HepG2 (cell line): ENCODE measurements at regions not wholly inside any gene's neighbourhood (a gene's known extent, or its start where the extent isn't known, plus 50 kb on each side); places are given as distances from the start of the nearest gene placed in this dataset.

Experiments used
- ATAC-seq: fragments of 200-7000 bp; cut with Tn5 transposase; 3 replicates; pipeline ENCODE4 v1.9.1; 2020; ENCODE audit warnings: mild to moderate bottlenecking, moderate library complexity
- BruUV-seq: library from RNA; stranded (reverse); fragments of 400-500 nt; replicated peaks from 2 replicates; lab custom pipeline; 2021; lab: Mats Ljungman, UMichigan
- CTCF ChIA-PET: fragments of 300-600 bp; formaldehyde crosslinking; extraction: SDS; loops from one replicate; lab custom pipeline; 2021; ENCODE audit warnings: low total read pairs, inconsistent platforms, low intra/inter-chr PET ratio; lab: Yijun Ruan, JAX
- POLR2A ChIA-PET: fragments of 350-600 bp; sonication (Branson Sonifier 250); formaldehyde crosslinking; loops from one replicate; lab custom pipeline; 2020; ENCODE audit warnings: antibody characterized with exemption, inconsistent platforms; lab: Yijun Ruan, JAX
- DNase-seq: peaks from one replicate; pipeline ENCODE4 v3.0.0-alpha.2; 2015; ENCODE audit warnings: low spot score
- FAIRE-seq: peaks from 3 replicates; lab custom pipeline; 2011; peaks lifted over from hg19 to GRCh38; lab: Jason Lieb, UNC
- H2AFZ ChIP-seq: one replicate; pipeline ENCODE4 v1.6.1; 2011; ENCODE audit warnings: low read length, inconsistent platforms
- H3K27ac ChIP-seq: fragments of 300-600 bp; 3 replicates; pipeline ENCODE4 v1.8.0; 2011; ENCODE audit warnings: mixed run types, mild to moderate bottlenecking, mixed read lengths, low read length, inconsistent platforms; ENCODE audit not compliant: insufficient read depth; ENCODE audit errors: extremely low read length
- H3K27me3 ChIP-seq, 2 experiments: fragments of 200-600 bp in 1 of 2; 2 replicates in 1 of 2; 3 replicates in 1 of 2; pipeline versions ENCODE4 v1.6.0 to v1.8.0; 2011; ENCODE audit warnings: low read length in 2 of 2, mild to moderate bottlenecking in 2 of 2, moderate library complexity in 2 of 2, inconsistent platforms in 1 of 2; ENCODE audit not compliant: insufficient read depth in 2 of 2, control insufficient read depth in 1 of 2
- H3K36me3 ChIP-seq, 2 experiments: fragments of 200-600 bp in 1 of 2; replicated peaks in 1 of 2; 2 replicates in 1 of 2; 3 replicates in 1 of 2; pipeline versions ENCODE4 v1.5.1 to v1.8.0; 2011; ENCODE audit warnings: low read length in 2 of 2, inconsistent platforms in 1 of 2; ENCODE audit not compliant: insufficient read depth in 2 of 2, control insufficient read depth in 1 of 2
- H3K4me1 ChIP-seq: 2 replicates; pipeline ENCODE4 v1.5.1; 2012; ENCODE audit warnings: low read length, inconsistent platforms; ENCODE audit not compliant: insufficient read depth
- H3K4me2 ChIP-seq: 2 replicates; pipeline ENCODE4 v1.6.0; 2011; ENCODE audit warnings: low read depth, low read length, inconsistent platforms
- H3K4me3 ChIP-seq, 3 experiments: fragments of 200-600 bp in 1 of 3; sonication (generic), shearing (Covaris generic) in 1 of 3; replicated peaks in 1 of 3; 2 replicates each; pipeline ENCODE4 v1.5.1; 2011 to 2016; ENCODE audit warnings: low read length in 3 of 3, inconsistent platforms in 2 of 3, low read depth in 2 of 3, mild to moderate bottlenecking in 2 of 3, control low read depth in 1 of 3, mixed read lengths in 1 of 3; ENCODE audit not compliant: insufficient read depth in 1 of 3
- H3K79me2 ChIP-seq: one replicate; pipeline ENCODE4 v1.6.1; 2011; ENCODE audit warnings: low read length, inconsistent platforms; ENCODE audit not compliant: insufficient read depth
- H3K9ac ChIP-seq: 2 replicates; pipeline ENCODE4 v1.6.0; 2011; ENCODE audit warnings: mild to moderate bottlenecking, low read depth, low read length, inconsistent platforms; ENCODE audit not compliant: insufficient read depth
- H3K9me3 ChIP-seq: 2 replicates; pipeline ENCODE4 v1.5.1; 2012; ENCODE audit warnings: mild to moderate bottlenecking, low read length
- H4K20me1 ChIP-seq: 2 replicates; pipeline ENCODE4 v1.6.0; 2011; ENCODE audit warnings: inconsistent platforms, mild to moderate bottlenecking, low read length, moderate library complexity; ENCODE audit not compliant: insufficient read depth
- HMGA1 ChIP-seq: sonication (generic); formaldehyde crosslinking; conservative IDR thresholded peaks from 2 replicates; pipeline ENCODE4 v1.4.0; 2020; ENCODE audit warnings: missing genetic modification reagents
- ISL2 ChIP-seq: sonication (generic); formaldehyde crosslinking; IDR thresholded peaks from 2 replicates; pipeline ENCODE4 v1.5.0; 2020; ENCODE audit warnings: missing genetic modification reagents
- MED13 ChIP-seq: sonication (generic); formaldehyde crosslinking; IDR thresholded peaks from 2 replicates; pipeline ENCODE4 v1.5.0; 2020; ENCODE audit warnings: missing genetic modification reagents
- NPAS2 ChIP-seq: sonication (generic); formaldehyde crosslinking; IDR thresholded peaks from 2 replicates; pipeline ENCODE4 v1.8.0; 2022; ENCODE audit warnings: mild to moderate bottlenecking, missing genetic modification reagents, borderline replicate concordance
- PAXIP1 ChIP-seq: sonication (generic); formaldehyde crosslinking; conservative IDR thresholded peaks from 2 replicates; pipeline ENCODE4 v1.4.0; 2020; ENCODE audit warnings: mild to moderate bottlenecking, missing genetic modification reagents, moderate library complexity
- PITX1 ChIP-seq: sonication (generic); formaldehyde crosslinking; IDR thresholded peaks from 2 replicates; pipeline ENCODE4 v1.5.1; 2020; ENCODE audit warnings: mild to moderate bottlenecking, missing genetic modification reagents
- SNAPC4 ChIP-seq: sonication (generic); formaldehyde crosslinking; IDR thresholded peaks from 2 replicates; pipeline ENCODE4 v1.4.0; 2020; ENCODE audit warnings: mild to moderate bottlenecking, missing genetic modification reagents
- TAF15 ChIP-seq: fragments of 200-400 bp; formaldehyde crosslinking; IDR thresholded peaks from one replicate; pipeline ENCODE4 v1.6.1; 2018; ENCODE audit warnings: mild to moderate bottlenecking, low read depth, low read length; ENCODE audit not compliant: poor library complexity, severe bottlenecking
- ZFP41 ChIP-seq: sonication (generic); formaldehyde crosslinking; IDR thresholded peaks from 2 replicates; pipeline ENCODE4 v1.4.0; 2020; ENCODE audit warnings: mild to moderate bottlenecking, missing genetic modification reagents, borderline replicate concordance
- ZNF24 ChIP-seq: fragments of 450-650 bp; IDR thresholded peaks from 2 replicates; pipeline ENCODE4 v1.6.1; 2017; ENCODE audit warnings: antibody characterized with exemption, mild to moderate bottlenecking
- ZNF660 ChIP-seq: sonication (generic); formaldehyde crosslinking; IDR thresholded peaks from 2 replicates; pipeline ENCODE4 v1.5.1; 2020; ENCODE audit warnings: mild to moderate bottlenecking, low read depth, missing genetic modification reagents, borderline replicate concordance
- ZNF704 ChIP-seq: sonication (generic); formaldehyde crosslinking; IDR thresholded peaks from 2 replicates; pipeline ENCODE4 v1.8.1; 2023; ENCODE audit warnings: mild to moderate bottlenecking, inconsistent platforms, moderate library complexity, missing genetic modification reagents, borderline replicate concordance
- ZNF761 ChIP-seq: sonication (generic); formaldehyde crosslinking; conservative IDR thresholded peaks from 2 replicates; pipeline ENCODE4 v1.4.0; 2020; ENCODE audit warnings: mild to moderate bottlenecking, missing genetic modification reagents
- ZNF772 ChIP-seq: sonication (generic); formaldehyde crosslinking; IDR thresholded peaks from 2 replicates; pipeline ENCODE4 v1.5.0; 2020; ENCODE audit warnings: mild to moderate bottlenecking, missing genetic modification reagents
- ZNF784 ChIP-seq: sonication (generic); formaldehyde crosslinking; IDR thresholded peaks from 2 replicates; pipeline ENCODE4 v1.5.1; 2020; ENCODE audit warnings: missing genetic modification reagents, mild to moderate bottlenecking, borderline replicate concordance
- WGBS: methylation state at CpG from one replicate; pipeline ENCODE4 v1.1.6; 2017; ENCODE audit warnings: low lambda C conversion rate; 5-methylcytosine and 5-hydroxymethylcytosine counted together
- in situ Hi-C: cut with HindIII; loops from 2 replicates; pipeline ENCODE4 v1.10.0; 2017; ENCODE audit warnings: low pct_unique_long_range_greater_than_20kb; ENCODE audit not compliant: extremely low pct_ligation_motif_present
- intact Hi-C: fragments of 100-400 bp; cut with micrococcal nuclease; formaldehyde crosslinking; loops from one replicate; pipeline ENCODE4 v1.10.0; 2022; ENCODE audit not compliant: unreplicated experiment

GRCh38 chr13:61276401-61276800, 139.2 kb downstream of the PCDH20 start:
- FAIRE-seq (no peak), DNase-seq (no peak), ATAC-seq (no peak)
- Histone ChIP-seq H3K27ac (no peak overlapping the region), H3K27me3 (no peaks in the 10 kb centered on the region), H3K9me3 (no peaks in the 10 kb centered on the region), H4K20me1 (no peaks in the 10 kb centered on the region), H2AFZ (no peak overlapping the region), H3K4me3 (no peak overlapping the region), H3K4me2 (no peak overlapping the region), H3K9ac (no peak overlapping the region), H3K36me3 (no peaks in the 10 kb centered on the region), H3K4me1 (no peaks in the 10 kb centered on the region), H3K79me2 (no peaks in the 10 kb centered on the region)
- CTCF ChIA-PET, result no interaction called here
- in situ Hi-C loops, result no loop called here
- 56% methylated on average over 2 of the region's 2 CpGs for WGBS
- intact Hi-C loops, result no loop called here
- no TSS peak for BruUV-seq
- POLR2A ChIA-PET, result no interaction called here
- TF ChIP-seq TAF15 (no peak), ZNF24 (no peak), ISL2 (CRISPR knock-in tag) (no peak), ZNF772 (no peak), PITX1 (CRISPR knock-in tag) (no peak), PAXIP1 (CRISPR knock-in tag) (no peak), ZNF704 (CRISPR knock-in tag) (no peak), SNAPC4 (CRISPR knock-in tag) (no peak), ZNF660 (CRISPR knock-in tag) (no peak), ZNF784 (no peak), ZNF761 (CRISPR knock-in tag) (no peak), MED13 (CRISPR knock-in tag) (no peak), ZFP41 (CRISPR knock-in tag) (no peak), HMGA1 (CRISPR knock-in tag) (no peak), NPAS2 (CRISPR knock-in tag) (no peak)
